Gastroesophageal sphincter (tissue), 3 donors: ENCODE measurements at regions not wholly inside any gene's neighbourhood (a gene's known extent, or its start where the extent isn't known, plus 50 kb on each side); places are given as distances from the start of the nearest gene placed in this dataset.

ENCODE experiments used
- EP300 ChIP-seq: sonication (generic); formaldehyde crosslinking; IDR thresholded peaks from one replicate; pipeline ENCODE4 v1.6.1; 2017; ENCODE audit warnings: antibody characterized with exemption, mild to moderate bottlenecking
- POLR2A ChIP-seq, 2 donors: fragments of 450-650 bp; IDR thresholded peaks; one replicate each; pipeline ENCODE4 v1.6.1; 2017; ENCODE audit warnings: antibody characterized with exemption in 2 of 2, mild to moderate bottlenecking in 2 of 2, moderate library complexity in 1 of 2
- TF ChIP-seq, protein P1 (sequence below), 4 experiments: fragments of 200-600 bp in 2 of 4; fragments of 450-650 bp in 2 of 4; sonication (generic) in 1 of 4; IDR thresholded peaks; one replicate each; pipeline ENCODE4 v1.5.1; 2017 to 2019; ENCODE audit warnings: antibody characterized with exemption in 4 of 4, mild to moderate bottlenecking in 2 of 4, moderate library complexity in 2 of 4

DNA sequence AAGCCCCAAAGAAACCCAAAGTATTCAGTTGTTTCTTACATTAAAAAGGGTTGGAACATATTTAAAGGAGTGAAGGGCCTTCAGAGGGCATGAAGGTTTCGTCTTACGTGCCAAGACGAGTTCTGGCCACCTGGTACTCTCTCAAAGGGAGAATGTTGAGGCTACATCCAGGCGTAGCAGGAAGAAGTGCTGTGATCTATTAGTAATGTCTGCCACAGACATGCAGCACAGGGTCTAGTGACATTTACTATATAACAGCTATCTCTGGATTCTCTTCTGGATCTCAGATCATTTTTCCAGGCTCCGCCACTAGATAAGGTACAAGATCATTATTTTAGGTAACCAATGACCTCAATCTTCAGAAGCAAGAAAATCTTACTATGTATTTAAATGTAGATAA lies 76.5 kb upstream of the ARID5B start:
- TF ChIP-seq, protein P1, sequence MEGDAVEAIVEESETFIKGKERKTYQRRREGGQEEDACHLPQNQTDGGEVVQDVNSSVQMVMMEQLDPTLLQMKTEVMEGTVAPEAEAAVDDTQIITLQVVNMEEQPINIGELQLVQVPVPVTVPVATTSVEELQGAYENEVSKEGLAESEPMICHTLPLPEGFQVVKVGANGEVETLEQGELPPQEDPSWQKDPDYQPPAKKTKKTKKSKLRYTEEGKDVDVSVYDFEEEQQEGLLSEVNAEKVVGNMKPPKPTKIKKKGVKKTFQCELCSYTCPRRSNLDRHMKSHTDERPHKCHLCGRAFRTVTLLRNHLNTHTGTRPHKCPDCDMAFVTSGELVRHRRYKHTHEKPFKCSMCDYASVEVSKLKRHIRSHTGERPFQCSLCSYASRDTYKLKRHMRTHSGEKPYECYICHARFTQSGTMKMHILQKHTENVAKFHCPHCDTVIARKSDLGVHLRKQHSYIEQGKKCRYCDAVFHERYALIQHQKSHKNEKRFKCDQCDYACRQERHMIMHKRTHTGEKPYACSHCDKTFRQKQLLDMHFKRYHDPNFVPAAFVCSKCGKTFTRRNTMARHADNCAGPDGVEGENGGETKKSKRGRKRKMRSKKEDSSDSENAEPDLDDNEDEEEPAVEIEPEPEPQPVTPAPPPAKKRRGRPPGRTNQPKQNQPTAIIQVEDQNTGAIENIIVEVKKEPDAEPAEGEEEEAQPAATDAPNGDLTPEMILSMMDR (IDR thresholded peaks at IDR 0.05), result no peak
- no peak for TF ChIP-seq POLR2A (IDR thresholded peaks at IDR 0.05)
- TF ChIP-seq EP300, result no peak
